Ureter (tissue), 1 donor: ENCODE measurements at regions not wholly inside any gene's neighbourhood (a gene's known extent, or its start where the extent isn't known, plus 50 kb on each side); places are given as distances from the start of the nearest gene placed in this dataset.

Experiments
- DNase-seq: peaks from one replicate; pipeline ENCODE4 v3.0.0-alpha.2; 2020; ENCODE audit warnings: low spot score
- donor health status: DM: yes; HTN: yes; CAD: no.

DNA sequence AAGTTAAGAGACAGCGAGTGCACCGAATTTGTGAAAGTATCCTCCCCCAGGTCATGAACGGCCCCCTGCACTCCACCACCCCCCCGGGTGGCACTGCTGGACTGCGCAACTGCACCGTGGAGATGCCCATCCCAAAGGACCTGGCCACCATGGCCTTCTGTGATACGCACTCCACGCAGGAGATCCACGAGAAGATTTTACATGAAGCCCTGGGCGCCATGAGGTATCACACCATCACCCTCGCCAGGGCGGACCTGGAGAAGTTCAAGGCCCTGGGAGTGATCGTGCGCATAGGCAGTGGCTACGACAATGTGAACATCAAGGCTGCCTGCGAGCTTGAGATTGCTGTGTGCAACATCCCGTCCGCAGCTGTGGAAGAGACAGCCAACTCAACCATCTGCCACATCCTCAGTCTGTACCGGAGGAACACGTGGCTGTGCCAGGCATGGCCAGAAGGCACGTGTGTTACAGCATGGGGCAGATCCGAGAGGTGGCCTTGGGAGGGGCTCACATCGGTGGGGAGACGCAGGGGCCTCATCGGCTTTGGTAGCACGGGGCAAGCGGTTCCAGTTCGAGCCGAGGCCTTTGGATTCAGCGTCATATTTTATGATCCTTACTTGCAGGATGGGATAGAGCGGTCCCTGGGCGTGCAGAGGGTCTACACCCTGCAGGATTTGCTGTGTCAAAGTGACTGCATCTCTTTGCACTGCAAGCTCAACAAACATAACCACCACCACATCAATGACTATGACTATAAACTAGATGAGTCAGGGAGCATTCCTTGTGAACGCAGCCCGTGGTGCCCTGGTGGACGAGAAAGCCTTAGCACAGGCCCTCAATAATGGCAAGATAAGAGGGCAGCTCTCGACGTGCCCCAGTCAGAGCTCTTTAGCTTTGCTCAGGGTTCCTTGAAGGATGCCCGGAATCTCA, 290.8 kb upstream of the MC4R start:
- DNase-seq = no peak

DNA sequence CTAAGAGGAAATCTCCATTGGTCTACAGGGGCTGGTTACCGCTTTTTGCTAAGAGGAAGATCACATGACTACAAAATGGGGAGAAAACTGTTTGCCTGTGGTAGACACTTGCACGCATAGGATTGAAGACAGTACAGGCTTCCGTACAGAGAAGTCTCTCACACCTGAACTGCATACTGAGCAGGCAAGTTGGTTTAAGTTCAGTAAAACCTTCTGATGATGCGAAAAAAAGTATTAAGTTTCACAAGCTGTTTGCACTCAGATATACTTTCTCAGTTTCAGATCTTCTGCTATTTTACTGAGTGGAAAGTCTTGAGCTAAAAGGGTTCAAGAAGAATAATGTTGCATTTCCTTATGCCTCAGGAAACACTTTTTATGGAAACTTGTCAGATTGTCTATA, 292.2 kb upstream of the MC4R start:
- DNase-seq = no peak

DNA sequence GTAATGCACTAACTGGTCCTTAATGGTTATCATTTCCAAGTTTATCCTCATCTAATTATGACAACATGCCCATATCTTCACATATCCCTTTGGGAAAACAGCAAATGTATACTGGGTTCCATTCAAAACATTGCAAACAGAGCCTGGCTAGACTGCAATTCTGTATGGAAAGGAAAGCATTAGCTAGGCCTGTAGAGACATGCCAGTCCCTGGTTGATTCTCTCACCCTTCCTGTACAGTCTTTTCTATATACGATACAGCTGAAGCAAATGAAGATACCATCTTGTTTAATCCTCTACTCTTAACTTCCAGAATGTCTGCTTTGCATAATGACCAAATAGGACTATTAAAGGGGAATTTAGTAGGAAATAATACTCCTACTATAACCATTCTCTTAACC, 294.4 kb upstream of the MC4R start:
- no peak for DNase-seq

DNA sequence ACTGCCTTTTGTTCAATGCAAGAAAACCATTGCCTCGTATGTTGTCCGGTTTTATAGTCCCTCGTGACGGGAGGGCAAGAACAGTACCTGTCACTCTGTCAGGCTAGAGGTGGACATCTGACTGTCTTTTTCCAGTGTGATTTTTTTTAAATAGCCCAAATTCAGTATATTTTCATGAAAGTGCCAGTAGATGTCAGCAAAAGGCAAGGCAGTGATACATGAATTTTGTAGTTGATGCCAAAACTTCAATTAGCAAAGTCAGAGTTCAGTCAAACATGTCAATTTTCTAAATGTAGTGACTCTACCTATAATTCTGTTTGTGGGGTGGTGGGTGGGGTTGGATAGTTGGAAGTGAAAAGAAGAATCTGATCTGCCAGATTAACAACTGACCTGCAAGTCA, 296.0 kb upstream of the MC4R start:
- DNase-seq = no peak

DNA sequence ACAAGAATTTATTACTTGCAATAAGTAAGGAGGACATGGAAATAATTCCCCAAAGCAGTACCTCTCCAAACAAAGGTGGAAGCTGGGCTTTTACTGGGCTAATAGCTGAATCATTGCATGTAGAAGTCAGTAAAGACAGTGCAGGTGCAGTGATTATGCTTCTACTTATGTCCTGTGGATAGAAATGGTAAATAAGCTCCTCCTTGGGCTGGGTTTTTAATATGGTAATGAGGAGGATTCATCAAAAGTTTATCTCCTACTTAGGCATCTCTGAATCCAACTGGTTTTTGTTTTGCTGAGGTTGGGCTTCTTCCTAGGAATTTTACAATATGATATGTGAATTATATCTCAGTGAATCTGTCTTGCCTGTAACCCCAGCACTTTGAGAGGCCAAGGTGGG, 297.4 kb upstream of the MC4R start:
- no peak for DNase-seq

DNA sequence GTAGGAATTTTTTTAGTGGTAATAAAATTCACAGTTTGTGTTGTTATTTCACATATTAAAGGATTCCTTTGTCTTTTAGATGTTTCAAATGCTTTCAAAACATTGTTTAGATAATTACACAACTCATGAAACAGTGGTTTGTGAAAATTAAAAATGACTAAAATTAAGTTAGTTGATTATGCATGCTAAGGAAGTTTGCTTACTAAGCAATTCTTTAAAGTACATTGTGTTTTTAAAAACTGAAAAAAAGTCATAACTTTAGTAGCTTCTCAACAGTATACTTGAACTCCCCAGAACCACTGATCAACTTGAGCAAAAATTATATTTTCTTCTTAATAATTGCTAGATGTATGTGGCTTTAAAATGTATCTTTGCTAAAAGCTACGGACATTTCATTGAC, 298.4 kb upstream of the MC4R start:
- DNase-seq = no peak

DNA sequence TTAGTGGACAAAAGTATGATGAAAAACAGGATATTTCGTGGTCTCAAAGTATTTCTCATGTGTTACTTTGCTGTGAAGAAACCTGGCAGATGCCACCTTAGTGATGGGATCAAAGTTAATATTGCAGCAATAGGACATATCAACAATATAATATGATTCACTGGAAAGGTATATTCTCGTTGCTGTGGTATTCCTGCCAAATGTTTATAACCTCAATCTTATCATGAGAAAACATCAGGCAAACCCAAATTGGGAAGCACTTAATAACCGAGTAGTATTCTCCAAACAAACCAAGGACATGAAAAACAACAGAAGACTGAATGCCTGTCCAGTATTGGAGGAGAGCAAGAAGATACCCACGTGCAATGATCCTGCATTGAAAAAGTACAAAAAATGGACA, 302.6 kb upstream of the MC4R start:
- no peak for DNase-seq

DNA sequence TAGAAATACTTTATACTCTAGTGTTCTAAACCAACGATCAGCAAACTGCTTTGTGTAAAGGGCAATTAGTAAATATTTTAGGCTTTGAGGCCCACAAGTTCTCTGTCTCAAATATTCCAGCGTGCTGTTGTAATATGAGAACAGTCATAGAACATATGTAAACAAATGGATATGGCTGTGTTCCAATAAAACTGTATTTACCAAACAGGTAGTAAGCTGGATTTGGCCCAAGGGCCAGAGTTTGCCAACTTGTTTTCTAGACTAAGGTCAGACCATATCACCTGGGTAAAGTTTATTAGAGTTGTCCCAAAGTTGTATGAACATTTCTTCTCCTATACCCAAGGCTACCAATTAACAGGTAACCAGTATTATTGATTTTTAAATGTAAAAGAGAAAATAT, 303.2 kb upstream of the MC4R start:
- DNase-seq = no peak

DNA sequence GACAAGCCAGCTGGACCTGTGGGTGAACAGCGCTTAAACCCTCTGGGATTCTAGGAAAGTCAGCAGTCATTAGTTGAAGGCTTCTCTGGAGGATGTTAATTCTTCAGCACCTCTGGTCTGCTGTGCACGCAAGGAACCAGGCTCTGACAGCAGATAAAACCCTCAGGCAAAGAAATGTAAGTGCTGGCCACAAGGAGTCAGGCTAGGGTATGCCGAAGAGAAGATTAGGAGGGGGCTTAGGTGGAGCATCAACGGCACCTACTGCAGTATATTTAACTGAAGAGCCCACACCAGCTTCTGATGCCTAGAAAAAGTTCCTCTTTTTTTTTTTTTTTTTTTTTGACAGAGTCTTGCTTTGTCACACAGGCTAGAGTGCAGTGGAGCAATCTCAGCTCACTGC, 304.2 kb upstream of the MC4R start:
- no peak for DNase-seq

DNA sequence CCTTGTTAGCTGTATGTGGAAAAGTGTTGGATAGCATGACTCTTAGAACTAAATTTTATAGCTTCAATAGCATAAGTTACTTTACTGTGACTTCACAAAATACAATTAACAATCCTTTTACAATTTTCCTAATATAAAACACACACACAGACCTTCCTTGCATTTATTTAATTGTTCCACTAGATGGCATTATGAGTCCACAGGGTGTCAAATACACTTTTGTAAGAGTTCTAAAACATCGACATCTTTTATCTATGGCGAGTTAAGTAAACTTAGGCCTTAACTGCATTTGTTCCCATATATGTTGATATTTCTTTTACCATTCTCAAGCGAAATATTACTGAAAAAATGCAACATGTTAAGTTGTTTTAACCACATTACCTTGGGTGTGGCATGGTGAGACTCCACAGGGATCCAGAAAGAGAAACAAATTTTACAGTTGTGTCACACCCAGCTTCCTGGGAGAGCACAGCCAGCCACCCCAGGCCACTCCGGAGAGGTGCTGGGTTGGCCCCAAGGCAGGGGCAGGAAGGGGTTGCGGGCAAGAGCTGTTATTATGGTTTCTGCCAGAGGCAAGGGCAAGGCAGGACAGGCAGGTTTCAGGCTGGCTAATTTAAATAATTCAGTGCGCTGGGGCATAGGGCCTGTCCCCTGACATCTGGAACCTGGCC, 312.4 kb upstream of the MC4R start:
- DNase-seq = no peak

DNA sequence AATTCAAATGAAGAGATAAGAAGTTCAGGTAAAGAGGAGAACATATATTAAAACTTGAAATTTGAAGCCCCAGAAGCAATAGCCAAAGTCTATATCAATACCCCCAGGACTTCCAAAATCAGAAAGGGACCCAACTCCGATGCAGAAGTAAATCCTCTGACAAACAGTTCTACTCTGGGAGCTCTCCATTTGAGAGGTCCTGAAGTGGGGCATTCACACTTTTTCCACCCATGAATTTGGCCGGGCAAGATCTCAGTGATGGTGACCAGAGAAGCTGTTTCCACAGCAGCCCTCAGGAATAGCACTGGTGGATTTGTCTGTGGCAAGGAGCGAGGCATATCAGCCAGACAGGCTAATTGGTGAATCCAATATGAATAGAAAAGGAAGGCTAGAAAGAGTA, 313.6 kb upstream of the MC4R start:
- no peak for DNase-seq

DNA sequence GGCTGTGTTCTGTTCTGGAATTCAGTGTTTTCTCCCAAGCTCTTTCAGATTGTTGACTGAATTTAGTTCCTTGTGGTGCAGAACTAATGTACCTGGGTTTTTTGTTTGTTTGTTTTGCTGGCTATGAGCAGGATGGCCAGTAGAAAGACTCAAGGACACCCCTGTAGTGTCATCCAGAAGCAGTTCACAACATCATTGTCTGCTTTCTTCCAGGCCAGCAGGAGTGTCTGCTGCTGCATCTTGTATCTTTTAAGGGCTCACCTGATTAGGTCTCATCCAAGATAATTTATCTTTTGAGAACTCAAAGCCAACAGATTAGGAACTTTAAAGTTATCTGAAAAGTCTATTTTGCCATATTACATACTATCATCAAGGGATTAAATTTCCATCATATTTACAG, 318.5 kb upstream of the MC4R start:
- DNase-seq = no peak

DNA sequence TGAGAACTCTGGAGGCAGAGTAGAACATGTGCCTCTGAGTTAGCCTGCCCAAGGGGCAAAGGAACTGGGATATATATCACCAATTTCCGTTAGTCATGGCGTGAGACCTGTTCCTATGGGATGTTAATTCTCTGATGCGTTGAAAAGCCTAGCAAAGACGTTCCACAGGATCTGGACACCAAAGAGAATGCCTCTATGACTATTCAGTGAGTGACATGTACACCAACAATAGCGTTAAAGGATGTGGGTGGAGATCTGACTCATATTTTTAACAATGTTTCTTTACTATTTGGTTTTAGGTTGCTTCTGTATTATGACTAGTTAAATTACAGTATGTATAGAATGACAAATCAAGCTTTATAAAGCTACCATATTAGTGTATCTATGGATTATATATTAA, 320.9 kb upstream of the MC4R start:
- no peak for DNase-seq

DNA sequence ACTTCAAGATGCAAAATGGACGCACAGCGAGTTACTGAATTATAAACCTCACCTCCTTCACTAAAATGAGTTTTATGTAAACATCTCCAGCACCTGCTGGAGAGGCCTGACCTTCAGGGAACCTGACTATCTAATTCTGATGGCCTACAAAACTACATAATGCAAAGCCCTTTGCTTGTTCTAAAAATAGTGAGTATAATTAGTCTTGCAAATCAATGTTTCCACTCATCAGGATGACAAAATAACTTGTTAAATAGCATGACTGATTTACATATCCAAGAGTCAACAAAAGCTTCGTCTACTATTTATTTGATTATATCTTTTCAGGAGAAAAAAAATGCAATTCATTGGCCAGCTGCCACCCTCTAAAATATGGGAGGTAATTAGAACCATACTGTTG, 326.3 kb upstream of the MC4R start:
- no peak for DNase-seq

DNA sequence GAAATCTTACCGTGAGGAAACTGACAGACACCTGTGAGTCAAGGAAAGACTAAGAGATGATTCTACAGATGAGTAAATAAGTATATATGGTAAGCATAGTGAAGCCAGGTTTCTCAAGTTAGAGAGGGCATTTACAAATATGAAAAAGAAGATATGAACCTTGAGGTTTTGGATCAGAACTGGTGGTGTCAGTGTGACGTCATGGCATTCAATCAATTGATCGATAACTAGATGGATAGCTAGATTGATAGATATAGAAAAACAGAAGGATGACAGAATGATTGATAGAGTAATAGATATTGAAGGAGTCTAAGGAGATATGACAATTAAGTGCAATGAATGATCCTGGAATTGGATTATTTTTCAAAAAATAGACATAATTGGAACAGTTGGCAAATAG, 350.2 kb upstream of the MC4R start:
- DNase-seq = no peak

DNA sequence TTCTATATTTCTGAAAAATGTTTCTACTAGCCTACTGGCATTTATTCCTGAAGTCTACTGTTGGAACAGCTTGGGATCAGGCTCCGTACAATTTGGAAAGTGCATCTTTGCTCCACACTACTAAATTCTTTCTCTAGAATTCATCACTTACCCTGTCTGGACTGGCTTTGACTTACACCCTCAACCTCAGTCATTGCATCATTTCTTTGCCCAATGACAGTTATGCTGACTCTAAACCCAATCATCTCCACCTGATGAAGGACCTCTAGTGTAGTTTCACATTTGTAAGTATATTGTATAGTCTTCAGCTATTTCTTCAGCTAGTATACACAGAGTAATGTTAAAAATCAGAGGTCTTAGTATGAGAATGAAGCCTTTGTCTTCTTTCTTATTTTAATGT, 359.6 kb upstream of the MC4R start:
- no peak for DNase-seq

DNA sequence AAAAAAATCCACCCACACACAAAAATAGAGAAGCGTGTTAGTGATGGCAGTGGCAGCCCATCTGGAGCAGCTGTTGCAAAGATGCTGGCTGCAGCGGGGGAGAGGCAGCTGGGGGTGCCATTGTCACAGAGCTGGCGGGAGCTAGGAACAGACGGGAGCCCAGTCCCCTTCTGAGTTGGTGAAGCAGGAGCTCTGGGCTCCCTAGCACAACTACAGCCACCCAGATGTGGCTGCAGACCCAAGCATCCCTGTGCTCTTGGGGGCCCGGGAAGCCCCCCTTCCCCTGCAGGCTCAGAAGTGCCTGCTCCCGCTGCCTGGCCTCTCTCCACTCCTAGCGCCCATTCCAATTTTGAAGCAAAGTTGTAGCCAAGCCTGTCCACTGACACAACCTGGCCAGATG, 366.6 kb upstream of the MC4R start:
- no peak for DNase-seq

DNA sequence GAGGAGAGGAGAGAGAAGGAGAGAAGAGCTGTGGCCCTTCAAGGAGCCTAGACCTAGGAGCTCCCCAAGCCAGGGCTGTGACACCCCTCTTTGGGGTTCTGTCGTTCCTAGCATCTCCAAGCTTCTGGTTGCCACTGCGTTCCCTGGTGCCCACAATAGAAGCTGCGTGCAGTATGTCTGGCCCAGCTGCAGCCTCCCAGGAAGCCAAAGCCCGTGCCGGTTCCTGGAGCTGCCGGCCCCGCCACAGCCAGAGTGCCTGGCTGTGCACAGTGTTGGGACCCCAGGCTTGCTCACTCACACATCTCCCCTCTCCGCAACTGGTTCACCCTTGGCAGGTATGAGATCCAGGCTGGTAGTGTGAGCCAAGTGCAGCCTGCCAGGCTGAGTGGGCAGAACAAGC, 367.7 kb upstream of the MC4R start:
- no peak for DNase-seq

DNA sequence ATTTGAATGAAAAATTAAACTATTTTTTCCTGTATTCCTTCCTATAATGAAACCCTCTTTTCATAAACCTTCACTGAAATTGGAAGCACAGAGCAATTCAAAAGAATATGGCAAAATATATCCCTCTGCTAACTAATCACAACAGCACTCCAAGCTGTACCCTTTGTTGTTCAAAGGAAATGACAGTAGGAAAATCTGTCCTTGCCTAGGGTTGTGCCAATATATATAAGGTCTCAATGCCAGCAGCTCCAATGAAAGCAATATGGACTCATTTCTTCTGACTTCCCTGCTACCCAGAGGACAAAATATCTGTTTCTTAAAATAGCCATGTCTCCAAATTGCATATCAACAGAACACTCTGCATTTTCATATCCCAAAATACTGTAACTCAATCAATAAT, 373.9 kb upstream of the MC4R start:
- no peak for DNase-seq

DNA sequence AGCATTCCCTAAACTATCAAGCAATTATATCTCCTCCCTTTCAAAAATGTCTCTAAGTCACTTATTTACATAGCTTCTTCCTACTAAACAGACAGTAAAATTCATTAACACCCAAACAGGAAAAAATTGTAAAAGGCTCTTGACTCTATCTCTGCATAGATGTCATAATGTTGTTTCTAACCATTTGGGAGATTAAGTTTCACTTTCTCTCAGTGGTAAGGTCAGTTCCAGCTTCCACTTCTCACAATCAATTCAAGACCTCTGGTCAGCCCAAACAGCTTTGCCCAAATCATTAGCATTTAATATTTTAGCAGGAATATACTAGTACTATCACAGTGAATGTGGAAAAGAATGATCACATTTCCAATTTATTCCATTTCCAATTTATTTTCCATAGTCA, 374.3 kb upstream of the MC4R start:
- DNase-seq = no peak

DNA sequence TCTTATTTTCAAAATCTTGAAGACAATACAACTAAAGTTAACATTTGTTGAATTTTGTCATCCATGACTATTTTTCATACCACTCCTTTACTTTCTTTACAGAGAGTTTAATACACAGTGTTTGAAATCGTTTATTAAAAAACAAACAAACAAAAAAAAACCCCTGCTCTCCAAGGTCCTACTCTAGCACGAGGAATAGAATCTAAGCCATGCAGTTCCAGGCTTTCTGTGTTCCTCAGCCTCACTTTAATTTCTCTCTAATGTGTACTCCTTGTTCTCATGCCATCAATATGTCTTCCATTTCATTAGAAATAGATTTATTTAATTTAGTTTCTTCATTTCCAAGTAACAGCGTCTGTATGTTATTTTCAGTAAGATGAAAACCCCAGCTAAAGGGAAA, 381.2 kb upstream of the MC4R start:
- no peak for DNase-seq

DNA sequence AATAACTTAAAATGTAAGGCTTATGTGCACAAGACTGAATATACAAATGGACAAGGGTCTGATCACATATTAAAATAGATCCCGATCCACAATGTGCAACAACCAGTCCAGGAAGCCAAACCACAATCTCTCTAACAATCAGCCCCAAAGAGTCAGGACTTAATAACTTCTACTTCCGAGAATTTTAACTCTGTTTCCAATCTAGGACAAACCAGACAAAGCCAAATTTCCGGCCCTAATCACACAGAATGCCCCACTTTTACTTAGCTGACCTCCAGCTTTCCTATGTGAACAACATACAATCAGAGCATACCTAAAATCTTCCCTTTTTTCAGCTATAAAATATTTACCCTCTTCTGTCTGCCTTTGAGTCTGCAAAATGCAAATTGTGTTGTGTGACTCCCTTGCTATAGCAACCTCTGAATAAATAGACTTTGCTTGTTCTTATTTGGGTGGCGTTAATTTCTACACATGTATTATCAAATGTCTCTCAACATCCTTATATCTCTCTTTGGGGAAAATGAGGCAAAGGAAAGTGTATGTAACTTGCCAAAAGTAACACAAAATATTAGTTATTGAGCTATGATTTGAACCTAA, 381.9 kb upstream of the MC4R start:
- no peak for DNase-seq

DNA sequence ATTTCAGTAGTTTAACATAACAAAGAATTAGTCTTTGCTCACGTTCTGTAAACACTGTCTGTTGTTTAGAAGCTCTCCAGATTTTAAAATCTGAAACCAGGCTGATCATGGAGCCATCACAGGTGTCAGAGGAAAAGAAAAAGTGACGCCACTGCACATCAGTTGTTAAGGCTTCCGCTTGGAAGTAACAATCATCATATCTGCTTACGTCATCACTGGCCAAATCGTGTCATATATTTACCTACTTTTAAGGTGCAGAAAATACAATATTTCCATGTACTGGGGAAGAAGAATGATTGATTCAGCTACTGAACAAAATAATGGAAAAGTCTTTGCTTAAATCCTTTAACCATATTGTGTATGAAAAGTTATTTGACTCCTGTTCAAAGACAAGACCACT, 382.6 kb upstream of the MC4R start:
- no peak for DNase-seq
